ENCODE measurements at regions not wholly inside any gene's neighbourhood (a gene's known extent, or its start where the extent isn't known, plus 50 kb on each side); places are given as distances from the start of the nearest gene placed in this dataset.

- in situ Hi-C loops (cut with HindIII; ENCODE audit: low pct_unique_long_range_greater_than_20kb, low sequenced_read_pairs) (no loop called here), intact Hi-C loops (cut with micrococcal nuclease; ENCODE audit: unreplicated experiment) (no loop called here)
- ChIA-PET POLR2A (no interaction called here), CTCF (no interaction called here)
- no peak for TF ChIP-seq CTCF (IDR thresholded peaks at IDR 0.05)
- TF ChIP-seq POLR2AphosphoS5 (IDR thresholded peaks at IDR 0.05; ENCODE audit: low read depth, low read length) = no peak
- no peak for TF ChIP-seq SIN3A (IDR thresholded peaks at IDR 0.05; ENCODE audit: borderline replicate concordance, insufficient read depth, low read depth, low read length)
- TF ChIP-seq TCF7L2 (IDR thresholded peaks at IDR 0.05; ENCODE audit: low read depth, low read length) = no peak
- no peak for TF ChIP-seq REST (IDR thresholded peaks at IDR 0.05; ENCODE audit: insufficient read depth in 1 of 2, low read depth in 2 of 2, low read length in 1 of 2)
- Histone ChIP-seq H3K36me3 (ENCODE audit: control insufficient read depth, insufficient read depth, low read length) (no peaks in the 10 kb centered on the region), H3K27ac (ENCODE audit: low read length) (no peak overlapping the region), H3K27me3 (ENCODE audit: control insufficient read depth, insufficient read depth, low read length) (no peaks in the 10 kb centered on the region), H3K4me3 (ENCODE audit: low read depth in 2 of 2, low read length in 2 of 2) (no peak overlapping the region), H3K4me1 (ENCODE audit: control insufficient read depth, insufficient read depth, low read length) (no peaks in the 10 kb centered on the region), H3K9me3 (ENCODE audit: control insufficient read depth, insufficient read depth, low read depth, low read length) (no peaks in the 10 kb centered on the region)
- ATAC-seq = no peak
- BruUV-seq (replicated peaks) = no TSS peak
- DNase-seq (ENCODE audit: low read depth, low spot score) = no peak
These were observed 569.8 kb downstream of the TLE1 start for GRCh38 chr9:81119591-81119990.

- ChIA-PET CTCF (no interaction called here), POLR2A (no interaction called here)
- Histone ChIP-seq H3K9me3 (ENCODE audit: control insufficient read depth, insufficient read depth, low read depth, low read length) (no peaks in the 10 kb centered on the region), H3K4me1 (ENCODE audit: control insufficient read depth, insufficient read depth, low read length) (no peaks in the 10 kb centered on the region), H3K36me3 (ENCODE audit: control insufficient read depth, insufficient read depth, low read length) (no peaks in the 10 kb centered on the region), H3K4me3 (ENCODE audit: low read depth in 2 of 2, low read length in 2 of 2) (no peak overlapping the region), H3K27ac (ENCODE audit: low read length) (no peak overlapping the region), H3K27me3 (ENCODE audit: control insufficient read depth, insufficient read depth, low read length) (no peaks in the 10 kb centered on the region)
- no peak for TF ChIP-seq POLR2AphosphoS5 (IDR thresholded peaks at IDR 0.05; ENCODE audit: low read depth, low read length)
- no peak for TF ChIP-seq SIN3A (IDR thresholded peaks at IDR 0.05; ENCODE audit: borderline replicate concordance, insufficient read depth, low read depth, low read length)
- no peak for TF ChIP-seq REST (IDR thresholded peaks at IDR 0.05; ENCODE audit: insufficient read depth in 1 of 2, low read depth in 2 of 2, low read length in 1 of 2)
- no peak for TF ChIP-seq CTCF (IDR thresholded peaks at IDR 0.05)
- no peak for TF ChIP-seq TCF7L2 (IDR thresholded peaks at IDR 0.05; ENCODE audit: low read depth, low read length)
- ATAC-seq (no peak), DNase-seq (ENCODE audit: low read depth, low spot score) (no peak)
- BruUV-seq (replicated peaks) = no TSS peak
- in situ Hi-C loops (cut with HindIII; ENCODE audit: low pct_unique_long_range_greater_than_20kb, low sequenced_read_pairs) (no loop called here), intact Hi-C loops (cut with micrococcal nuclease; ENCODE audit: unreplicated experiment) (no loop called here)
These were observed 570.9 kb downstream of the TLE1 start for GRCh38 chr9:81118416-81118815.

All from Panc1 (cell line).